ENCODE measurements at regions not wholly inside any gene's neighbourhood (a gene's known extent, or its start where the extent isn't known, plus 50 kb on each side); places are given as distances from the start of the nearest gene placed in this dataset.

DNA sequence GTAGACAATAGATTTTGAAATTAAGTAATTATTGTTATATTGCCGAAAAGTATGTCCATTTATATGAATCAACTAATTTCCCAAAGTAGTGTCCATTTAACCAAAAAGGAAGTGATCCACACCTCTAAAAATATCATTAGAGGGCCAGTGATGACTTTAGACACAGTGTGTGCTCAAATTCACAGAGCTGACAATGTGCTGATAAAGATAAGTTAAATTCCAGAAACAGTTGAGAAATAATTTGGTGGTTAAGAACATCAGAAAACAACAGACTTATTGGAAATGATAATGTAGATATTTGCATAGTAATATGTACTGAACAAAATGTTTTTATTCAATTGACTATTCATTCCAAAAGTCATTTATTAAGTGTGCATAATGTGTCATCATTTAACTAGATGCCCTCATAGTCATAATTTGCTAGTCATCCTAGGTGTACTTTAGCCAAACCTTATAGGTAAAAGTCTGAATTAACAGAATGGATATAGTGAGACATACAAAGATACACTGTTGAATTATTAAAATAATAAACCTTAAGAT, 230.2 kb upstream of the ADAMTS9 start:
- TF ChIP-seq, protein P1, sequence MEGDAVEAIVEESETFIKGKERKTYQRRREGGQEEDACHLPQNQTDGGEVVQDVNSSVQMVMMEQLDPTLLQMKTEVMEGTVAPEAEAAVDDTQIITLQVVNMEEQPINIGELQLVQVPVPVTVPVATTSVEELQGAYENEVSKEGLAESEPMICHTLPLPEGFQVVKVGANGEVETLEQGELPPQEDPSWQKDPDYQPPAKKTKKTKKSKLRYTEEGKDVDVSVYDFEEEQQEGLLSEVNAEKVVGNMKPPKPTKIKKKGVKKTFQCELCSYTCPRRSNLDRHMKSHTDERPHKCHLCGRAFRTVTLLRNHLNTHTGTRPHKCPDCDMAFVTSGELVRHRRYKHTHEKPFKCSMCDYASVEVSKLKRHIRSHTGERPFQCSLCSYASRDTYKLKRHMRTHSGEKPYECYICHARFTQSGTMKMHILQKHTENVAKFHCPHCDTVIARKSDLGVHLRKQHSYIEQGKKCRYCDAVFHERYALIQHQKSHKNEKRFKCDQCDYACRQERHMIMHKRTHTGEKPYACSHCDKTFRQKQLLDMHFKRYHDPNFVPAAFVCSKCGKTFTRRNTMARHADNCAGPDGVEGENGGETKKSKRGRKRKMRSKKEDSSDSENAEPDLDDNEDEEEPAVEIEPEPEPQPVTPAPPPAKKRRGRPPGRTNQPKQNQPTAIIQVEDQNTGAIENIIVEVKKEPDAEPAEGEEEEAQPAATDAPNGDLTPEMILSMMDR (IDR thresholded peaks at IDR 0.05) = no peak
- TF ChIP-seq POLR2AphosphoS5 (IDR thresholded peaks at IDR 0.05) (no peak), POLR2A (IDR thresholded peaks at IDR 0.05) (no peak), EP300 (IDR thresholded peaks at IDR 0.05) (no peak)
- no peak overlapping the region for H3K27ac ChIP-seq
- ATAC-seq = no peak
- WGBS, 2 donors (ENCODE audit: low coverage in 1 of 2) = 78 to 87% methylated on average over 1 of the region's 1 CpG
- no peak overlapping the region for H3K4me3 ChIP-seq
- H3K9me3 ChIP-seq = no peaks in the 10 kb centered on the region
- peaks cover 0 to 7% (median 0%) of the 10 kb centered on the region in 3 donors for H3K4me1 ChIP-seq
- H3K36me3 ChIP-seq = peaks cover 0 to under 1% of the 10 kb centered on the region in 2 donors
- H3K27me3 ChIP-seq = no peaks in the 10 kb centered on the region

- no peaks in the 10 kb centered on the region for H3K27me3 ChIP-seq
- H3K9me3 ChIP-seq = no peaks in the 10 kb centered on the region
- H3K27ac ChIP-seq = peak overlapping the region in 2 of 4 donors; percentile 29 to 35
- no peak overlapping the region for H3K4me3 ChIP-seq
- 77 to 78% methylated on average over 2 to 4 of the region's 4 CpGs for WGBS, 2 donors (ENCODE audit: low coverage in 1 of 2)
- TF ChIP-seq POLR2AphosphoS5 (IDR thresholded peaks at IDR 0.05) (no peak), POLR2A (IDR thresholded peaks at IDR 0.05) (no peak), EP300 (IDR thresholded peaks at IDR 0.05) (no peak)
- TF ChIP-seq, protein P1 (IDR thresholded peaks at IDR 0.05) = no peak
- H3K36me3 ChIP-seq = no peaks in the 10 kb centered on the region
- peaks cover 0 to 12% (median 0%) of the 10 kb centered on the region in 3 donors for H3K4me1 ChIP-seq
- ATAC-seq = no peak
These were observed 229.1 kb upstream of the ADAMTS9 start for GRCh38 chr3:64916937-64917336.

DNA sequence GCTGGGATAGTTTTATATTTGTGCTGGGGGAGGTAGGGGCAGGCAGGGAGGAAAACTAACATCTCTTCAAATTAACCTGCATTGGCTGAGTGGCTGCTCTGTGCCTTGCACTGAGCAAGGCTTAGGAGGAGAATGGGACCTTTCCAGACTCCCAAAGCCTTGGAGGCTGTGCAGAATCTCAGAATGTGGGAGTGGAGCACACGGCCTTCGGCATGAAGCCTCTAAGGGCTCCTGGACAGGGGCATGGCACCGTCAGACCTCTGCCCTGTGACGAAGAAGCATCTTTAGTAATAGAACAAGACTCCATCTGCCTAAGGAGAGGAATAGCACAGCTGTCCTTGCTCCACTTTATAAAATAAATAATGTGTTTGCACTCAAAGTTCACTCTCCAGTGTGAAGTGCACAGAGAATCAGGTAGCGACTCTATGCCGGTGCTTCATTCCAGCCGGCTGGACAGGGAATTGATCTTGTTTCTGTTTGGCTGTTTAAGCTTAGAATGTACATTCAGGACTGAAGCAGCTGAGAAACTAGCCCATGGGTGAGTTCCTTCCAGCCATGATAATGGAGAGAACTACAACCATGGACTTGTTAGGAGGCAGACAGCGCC, 228.5 kb upstream of the ADAMTS9 start:
- Histone ChIP-seq H3K27me3 (no peaks in the 10 kb centered on the region), H3K9me3 (no peaks in the 10 kb centered on the region), H3K4me1 (peaks cover 0 to 12% (median 0%) of the 10 kb centered on the region in 3 donors), H3K4me3 (no peak overlapping the region), H3K36me3 (no peaks in the 10 kb centered on the region), H3K27ac (peak overlapping the region in 3 of 4 donors; percentile 31 to 36 (median 35))
- WGBS, 2 donors (ENCODE audit: low coverage in 1 of 2) = 84 to 100% methylated on average over 1 to 5 of the region's 8 CpGs
- TF ChIP-seq POLR2AphosphoS5 (IDR thresholded peaks at IDR 0.05) (no peak), EP300 (IDR thresholded peaks at IDR 0.05) (no peak), POLR2A (IDR thresholded peaks at IDR 0.05) (no peak)
- TF ChIP-seq, protein P1 (IDR thresholded peaks at IDR 0.05) = no peak
- ATAC-seq = no peak

GRCh38 chr3:64915778-64916177, 228.0 kb upstream of the ADAMTS9 start:
- Histone ChIP-seq H3K27me3 (no peaks in the 10 kb centered on the region), H3K27ac (peak overlapping the region in 3 of 4 donors; percentile 31 to 36 (median 35)), H3K36me3 (no peaks in the 10 kb centered on the region), H3K4me3 (no peak overlapping the region), H3K4me1 (peaks cover 0 to 12% (median 0%) of the 10 kb centered on the region in 3 donors), H3K9me3 (no peaks in the 10 kb centered on the region)
- ATAC-seq = peak; percentile 54
- WGBS, 2 donors (ENCODE audit: low coverage in 1 of 2) = 68 to 89% methylated on average over 2 of the region's 2 CpGs
- TF ChIP-seq EP300 (IDR thresholded peaks at IDR 0.05) (no peak), POLR2AphosphoS5 (IDR thresholded peaks at IDR 0.05) (peak; percentile 82), POLR2A (IDR thresholded peaks at IDR 0.05) (no peak)

- WGBS, 2 donors (ENCODE audit: low coverage in 1 of 2) = 84 to 91% methylated on average over 2 to 4 of the region's 4 CpGs
- H3K4me3 ChIP-seq = no peak overlapping the region
These were observed 225.7 kb upstream of the ADAMTS9 start for GRCh38 chr3:64913515-64913914.

DNA sequence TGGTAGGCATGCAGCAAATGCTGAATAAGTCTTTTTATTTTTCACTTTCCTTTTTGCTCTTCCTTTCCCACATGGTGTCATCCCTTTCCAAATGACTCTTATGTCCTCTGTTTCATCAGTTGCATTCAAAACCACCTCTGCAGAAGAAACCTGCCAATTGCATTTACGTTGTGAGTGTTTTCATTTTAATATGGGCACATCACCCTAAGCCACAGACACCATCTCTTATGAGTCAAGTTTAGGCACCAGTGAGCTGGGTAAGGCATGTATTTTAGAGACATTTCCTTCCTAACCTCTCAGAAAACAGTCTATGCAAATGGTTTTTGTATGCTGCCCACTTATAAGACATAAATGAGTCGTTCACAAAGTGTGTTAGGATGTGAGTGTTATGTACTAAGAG, 223.3 kb upstream of the ADAMTS9 start:
- TF ChIP-seq POLR2AphosphoS5 (IDR thresholded peaks at IDR 0.05) (no peak), EP300 (IDR thresholded peaks at IDR 0.05) (no peak), POLR2A (IDR thresholded peaks at IDR 0.05) (no peak)
- TF ChIP-seq, protein P1 (IDR thresholded peaks at IDR 0.05) = no peak
- Histone ChIP-seq H3K4me1 (peaks cover 0 to 17% (median 0%) of the 10 kb centered on the region in 3 donors), H3K36me3 (no peaks in the 10 kb centered on the region), H3K4me3 (no peak overlapping the region), H3K9me3 (no peaks in the 10 kb centered on the region), H3K27me3 (no peaks in the 10 kb centered on the region), H3K27ac (no peak overlapping the region)
- WGBS, 2 donors (ENCODE audit: low coverage in 1 of 2) = 60 to 61% methylated on average over 2 of the region's 2 CpGs
- ATAC-seq = no peak

More at GRCh38 chr3:64913515-64913914, 225.7 kb upstream of the ADAMTS9 start:
- H3K36me3 ChIP-seq = no peaks in the 10 kb centered on the region
- H3K9me3 ChIP-seq = no peaks in the 10 kb centered on the region
- TF ChIP-seq POLR2A (IDR thresholded peaks at IDR 0.05) = no peak
- no peak for TF ChIP-seq EP300 (IDR thresholded peaks at IDR 0.05)
- H3K27me3 ChIP-seq = no peaks in the 10 kb centered on the region
- no peak for ATAC-seq
- peaks cover 0 to 13% (median 0%) of the 10 kb centered on the region in 3 donors for H3K4me1 ChIP-seq
- H3K27ac ChIP-seq = no peak overlapping the region

All from gastroesophageal sphincter (tissue), 4 donors.